Astrocyte of the spinal cord (primary cell): ENCODE measurements at regions not wholly inside any gene's neighbourhood (a gene's known extent, or its start where the extent isn't known, plus 50 kb on each side); places are given as distances from the start of the nearest gene placed in this dataset.

Experiments used
- DNase-seq: peaks from one replicate; pipeline ENCODE4 v3.0.0; 2011; ENCODE audit warnings: low read depth, low spot score
- H3K4me3 ChIP-seq: 2 replicates; pipeline ENCODE4 v1.5.1; 2011; ENCODE audit warnings: low read depth, mild to moderate bottlenecking, low read length, moderate library complexity
- CTCF ChIP-seq: IDR thresholded peaks from 2 replicates; pipeline ENCODE4 v1.5.1; 2012; ENCODE audit warnings: low read depth, mild to moderate bottlenecking, low read length, inconsistent platforms
- in situ Hi-C: cut with HindIII; loops from 2 replicates; pipeline ENCODE4 v1.10.0; 2017; ENCODE audit warnings: low sequenced_read_pairs

DNA sequence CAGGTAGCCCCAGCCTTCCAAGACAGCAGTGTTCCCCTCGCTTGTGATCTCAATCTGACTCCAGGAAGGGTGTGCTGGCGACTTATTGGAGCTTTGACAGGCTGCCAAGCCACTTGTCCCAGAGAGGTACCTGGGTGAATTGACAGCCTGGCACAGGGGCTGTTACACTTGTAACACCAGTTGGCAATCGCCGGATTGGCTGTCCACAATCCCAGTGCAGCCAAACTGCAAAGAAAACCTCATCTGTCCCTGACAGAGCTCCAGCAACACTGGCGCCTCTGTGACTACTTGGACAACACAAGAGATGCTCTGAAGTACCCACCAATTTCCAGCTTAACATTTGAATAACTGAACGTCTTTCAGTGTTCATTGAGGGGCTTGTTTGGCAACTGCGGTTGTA is 76.8 kb upstream of the PRPS1 start:
- no peak overlapping the region for H3K4me3 ChIP-seq
- in situ Hi-C loops: no loop called here
- TF ChIP-seq CTCF: no peak
- DNase-seq: no peak

DNA sequence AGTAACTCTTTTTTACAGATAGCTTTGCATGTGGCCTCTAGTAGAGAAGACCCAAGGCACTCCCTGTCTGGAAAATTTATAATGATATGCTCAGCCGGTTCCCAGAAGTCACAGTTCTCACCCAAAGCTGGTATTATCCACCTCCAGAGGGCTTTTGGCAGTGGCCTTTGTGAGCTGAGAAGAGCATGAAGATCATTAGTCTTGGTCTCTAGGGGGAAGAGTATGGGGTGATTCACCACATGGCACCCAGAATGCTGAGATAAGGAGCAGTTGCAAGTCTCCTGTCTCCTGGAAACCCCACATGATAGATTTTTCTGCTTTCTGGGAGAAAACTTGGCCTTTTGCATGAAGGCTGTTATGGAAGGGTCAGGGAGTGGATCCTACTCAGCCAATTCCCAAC is 75.4 kb upstream of the PRPS1 start:
- no peak for DNase-seq
- H3K4me3 ChIP-seq: no peak overlapping the region
- in situ Hi-C loops: no loop called here
- no peak for TF ChIP-seq CTCF

- no peak for TF ChIP-seq CTCF
- in situ Hi-C loops: no loop called here
- no peak for DNase-seq
- H3K4me3 ChIP-seq: no peak overlapping the region
Measured at GRCh38 chrX:107556967-107557366, 71.3 kb upstream of the PRPS1 start.

GRCh38 chrX:107559506-107559905 is 68.8 kb upstream of the PRPS1 start:
- TF ChIP-seq CTCF: no peak
- DNase-seq: no peak
- in situ Hi-C loops: no loop called here
- no peak overlapping the region for H3K4me3 ChIP-seq

GRCh38 chrX:107560041-107560440 is 68.3 kb upstream of the PRPS1 start:
- in situ Hi-C loops: no loop called here
- no peak for TF ChIP-seq CTCF
- no peak for DNase-seq
- no peak overlapping the region for H3K4me3 ChIP-seq

DNA sequence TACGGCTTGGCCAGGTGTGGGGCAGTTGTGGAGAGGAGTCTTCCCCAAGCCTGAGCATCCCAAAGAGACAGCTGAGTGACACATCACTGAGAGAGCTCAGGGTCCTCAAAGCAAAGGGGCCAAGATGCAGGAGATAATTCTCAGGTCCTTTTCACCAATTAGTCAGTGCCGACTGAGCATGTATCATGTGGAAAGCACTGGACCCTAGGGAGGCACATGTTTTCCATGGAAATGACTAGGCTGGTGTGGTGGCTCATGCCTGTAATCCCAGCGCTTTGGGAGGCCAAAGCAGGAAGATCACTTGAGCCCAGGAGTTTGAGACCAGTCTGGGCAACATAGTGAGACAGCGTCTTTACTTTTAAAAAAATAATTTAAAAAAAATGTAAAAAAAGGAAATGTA is 67.3 kb upstream of the PRPS1 start:
- DNase-seq: no peak
- in situ Hi-C loops: no loop called here
- no peak overlapping the region for H3K4me3 ChIP-seq
- TF ChIP-seq CTCF: no peak

- no peak overlapping the region for H3K4me3 ChIP-seq
- no peak for DNase-seq
- in situ Hi-C loops: no loop called here
- no peak for TF ChIP-seq CTCF
Measured at GRCh38 chrX:107561468-107562215, 66.7 kb upstream of the PRPS1 start.
